SK-N-SH treated with all-trans-retinoic acid at 6 μM for 48 hours (cell line): ENCODE measurements at regions not wholly inside any gene's neighbourhood (a gene's known extent, or its start where the extent isn't known, plus 50 kb on each side); places are given as distances from the start of the nearest gene placed in this dataset.

ENCODE experiments used
- CREB5 ChIP-seq: fragments of 250-450 bp; sonication (Bioruptor Pico); IDR thresholded peaks from 2 replicates; pipeline ENCODE4 v1.5.1; 2020; ENCODE audit warnings: low read depth, mild to moderate bottlenecking, moderate library complexity
- CSDC2 ChIP-seq: fragments of 250-450 bp; sonication (Bioruptor Pico); IDR thresholded peaks from 2 replicates; pipeline ENCODE4 v1.5.0; 2020; ENCODE audit warnings: mild to moderate bottlenecking, moderate library complexity
- GLIS3 ChIP-seq: fragments of 250-450 bp; sonication (Bioruptor Pico); IDR thresholded peaks from 2 replicates; pipeline ENCODE4 v1.5.0; 2020; ENCODE audit warnings: mild to moderate bottlenecking, moderate library complexity
- OSR1 ChIP-seq: fragments of 250-450 bp; sonication (Bioruptor Pico); IDR thresholded peaks from 2 replicates; pipeline ENCODE4 v1.8.0; 2022; ENCODE audit warnings: moderate library complexity, mild to moderate bottlenecking, inconsistent platforms
- PATZ1 ChIP-seq: fragments of 250-450 bp; sonication (Bioruptor Pico); IDR thresholded peaks from 2 replicates; pipeline ENCODE4 v1.8.0; 2020; ENCODE audit warnings: mild to moderate bottlenecking, moderate library complexity, borderline replicate concordance
- POU6F1 ChIP-seq: fragments of 250-450 bp; sonication (Bioruptor Pico); IDR thresholded peaks from 2 replicates; pipeline ENCODE4 v1.8.0; 2021; ENCODE audit warnings: low read depth, mild to moderate bottlenecking, moderate library complexity, borderline replicate concordance
- PPARA ChIP-seq: fragments of 250-450 bp; sonication (Bioruptor Pico); IDR thresholded peaks from 2 replicates; pipeline ENCODE4 v1.5.0; 2020; ENCODE audit warnings: mild to moderate bottlenecking, borderline replicate concordance
- RARB ChIP-seq: fragments of 250-450 bp; sonication (Bioruptor Pico); IDR thresholded peaks from 2 replicates; pipeline ENCODE4 v1.8.0; 2021; ENCODE audit warnings: mild to moderate bottlenecking, moderate library complexity
- ZFP30 ChIP-seq: fragments of 450-650 bp; formaldehyde crosslinking; IDR thresholded peaks from 2 replicates; pipeline ENCODE4 v1.5.0; 2022; ENCODE audit warnings: mild to moderate bottlenecking, moderate library complexity

- TF ChIP-seq PATZ1 (CRISPR knock-in tag) (no peak), POU6F1 (no peak), GLIS3 (no peak), OSR1 (no peak), PPARA (CRISPR knock-in tag) (no peak), CSDC2 (CRISPR knock-in tag) (no peak), RARB (CRISPR knock-in tag) (no peak), CREB5 (CRISPR knock-in tag) (no peak), ZFP30 (CRISPR knock-in tag) (no peak)
Measured at GRCh38 chr6:40288919-40289318, 298.2 kb downstream of the LRFN2 start.
